ENCODE measurements at regions not wholly inside any gene's neighbourhood (a gene's known extent, or its start where the extent isn't known, plus 50 kb on each side); places are given as distances from the start of the nearest gene placed in this dataset.
A peak's percentile ranks its signal among the peaks of the same experiment; 100 is the strongest.
"Not testable (repeated sequence)": the region's sequence is repeated elsewhere in the genome, so short reads cannot be mapped to it uniquely, and the experiment has no call there.

GRCh38 chr3:134106580-134106979 lies 76.9 kb upstream of the SLCO2A1 start:
- DNase-seq: no peak

- DNase-seq: no peak
Measured at GRCh38 chr3:134105876-134106556, 76.3 kb upstream of the SLCO2A1 start.

GRCh38 chr3:134104031-134104430 lies 74.3 kb upstream of the SLCO2A1 start:
- DNase-seq: peak; percentile 30

GRCh38 chr3:134103470-134103869 lies 73.7 kb upstream of the SLCO2A1 start:
- no peak for DNase-seq

- DNase-seq: no peak
Measured at GRCh38 chr3:134102976-134103375, 73.3 kb upstream of the SLCO2A1 start.

GRCh38 chr3:134096214-134096613 lies 66.5 kb upstream of the SLCO2A1 start:
- DNase-seq: not testable (repeated sequence)

GRCh38 chr3:134095005-134095404 lies 65.3 kb upstream of the SLCO2A1 start:
- DNase-seq: no peak

GRCh38 chr3:134094491-134094890 lies 64.8 kb upstream of the SLCO2A1 start:
- DNase-seq: no peak

GRCh38 chr3:134093956-134094355 lies 64.2 kb upstream of the SLCO2A1 start:
- DNase-seq: no peak

- no peak for DNase-seq
Measured at GRCh38 chr3:134092208-134092701, 62.5 kb upstream of the SLCO2A1 start.

GRCh38 chr3:134090031-134090430 lies 60.3 kb upstream of the SLCO2A1 start:
- DNase-seq: no peak

- no peak for DNase-seq
Measured at GRCh38 chr3:134087060-134087974, 57.6 kb upstream of the SLCO2A1 start.

- DNase-seq: no peak
Measured at GRCh38 chr3:134086616-134087015, 56.9 kb upstream of the SLCO2A1 start.

- no peak for DNase-seq
Measured at GRCh38 chr3:134085034-134085775, 55.5 kb upstream of the SLCO2A1 start.

GRCh38 chr3:134084242-134084950 lies 54.7 kb upstream of the SLCO2A1 start:
- DNase-seq: no peak

GRCh38 chr3:134083626-134084241 lies 54.0 kb upstream of the SLCO2A1 start:
- no peak for DNase-seq

- DNase-seq: no peak
Measured at GRCh38 chr3:134083008-134083407, 53.3 kb upstream of the SLCO2A1 start.

GRCh38 chr3:134082582-134082981 lies 52.9 kb upstream of the SLCO2A1 start:
- no peak for DNase-seq

- DNase-seq: no peak
Measured at GRCh38 chr3:134081211-134081610, 51.5 kb upstream of the SLCO2A1 start.

GRCh38 chr3:134080761-134081160 lies 51.0 kb upstream of the SLCO2A1 start:
- no peak for DNase-seq

- DNase-seq: no peak
Measured at GRCh38 chr3:134079761-134080160, 50.0 kb upstream of the SLCO2A1 start.
